VCaP (cell line): ENCODE measurements at regions not wholly inside any gene's neighbourhood (a gene's known extent, or its start where the extent isn't known, plus 50 kb on each side); places are given as distances from the start of the nearest gene placed in this dataset.

Source experiments
- H3K27ac ChIP-seq: fragments of 450-650 bp; 2 replicates; pipeline ENCODE4 v1.5.1; 2017
- CTCF ChIP-seq: fragments of 450-650 bp; conservative IDR thresholded peaks from 2 replicates; pipeline ENCODE4 v1.5.1; 2017; ENCODE audit warnings: mild to moderate bottlenecking, moderate library complexity

GRCh38 chr6:44500074-44500473 lies 112.6 kb downstream of the CDC5L start:
- TF ChIP-seq CTCF = no peak
- H3K27ac ChIP-seq = no peak overlapping the region

- H3K27ac ChIP-seq = no peak overlapping the region
- TF ChIP-seq CTCF = no peak
Observed at GRCh38 chr6:44503471-44503870, 116.0 kb downstream of the CDC5L start.

- no peak for TF ChIP-seq CTCF
- no peak overlapping the region for H3K27ac ChIP-seq
Observed at GRCh38 chr6:44504301-44504791, 116.8 kb downstream of the CDC5L start.

GRCh38 chr6:44505751-44506150 lies 118.2 kb downstream of the CDC5L start:
- no peak overlapping the region for H3K27ac ChIP-seq
- TF ChIP-seq CTCF = no peak

GRCh38 chr6:44507014-44507413 lies 119.5 kb downstream of the CDC5L start:
- no peak for TF ChIP-seq CTCF
- H3K27ac ChIP-seq = no peak overlapping the region

- no peak for TF ChIP-seq CTCF
- no peak overlapping the region for H3K27ac ChIP-seq
Observed at GRCh38 chr6:44508646-44509045, 121.1 kb downstream of the CDC5L start.

GRCh38 chr6:44511126-44511525 lies 123.6 kb downstream of the CDC5L start:
- no peak overlapping the region for H3K27ac ChIP-seq
- no peak for TF ChIP-seq CTCF
